ENCODE measurements at regions not wholly inside any gene's neighbourhood (a gene's known extent, or its start where the extent isn't known, plus 50 kb on each side); places are given as distances from the start of the nearest gene placed in this dataset.

DNA sequence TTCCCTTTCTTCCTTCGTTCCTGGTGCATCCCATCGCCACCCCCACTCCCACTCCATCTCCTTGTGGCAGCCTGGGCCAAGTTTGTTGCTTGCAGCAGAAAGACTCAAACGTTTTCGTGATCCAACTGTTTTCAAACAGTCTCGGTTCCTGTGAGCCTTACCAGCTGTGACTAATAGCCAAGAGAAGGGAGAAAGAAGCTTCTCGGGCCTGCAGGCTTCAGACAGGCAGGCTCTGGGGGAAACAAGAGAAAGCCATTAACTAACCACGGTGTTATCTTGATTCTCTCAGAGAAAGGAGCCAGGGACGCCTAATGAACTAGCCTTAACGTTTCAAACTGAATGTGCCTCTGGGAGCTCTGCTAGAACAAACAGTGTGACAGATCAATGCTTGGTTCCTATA is 742.0 kb downstream of the NR2F2 start:
- DNase-seq (ENCODE audit: low read depth in 2 of 2, low spot score in 1 of 2), result no peak

DNA sequence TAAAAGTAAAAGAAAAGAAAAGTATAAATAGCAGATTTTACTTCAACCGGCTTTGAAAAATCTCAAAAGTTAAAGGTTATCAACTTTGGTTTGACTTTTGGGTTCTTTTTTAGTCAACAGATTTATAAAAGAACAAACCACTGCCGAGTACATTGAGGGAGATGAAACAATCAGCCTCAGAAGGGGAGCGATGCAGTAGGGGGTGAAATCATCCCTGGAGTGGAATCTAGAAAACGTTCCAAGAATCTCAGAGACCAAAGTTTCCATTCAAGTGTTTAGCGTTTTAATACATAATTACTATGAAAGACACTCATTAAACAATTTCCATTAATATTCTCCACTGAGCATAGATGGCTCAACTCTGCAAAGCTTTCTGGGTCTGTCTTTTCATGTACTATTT is 745.5 kb downstream of the NR2F2 start:
- DNase-seq (ENCODE audit: low read depth in 2 of 2, low spot score in 1 of 2), result no peak

- DNase-seq (ENCODE audit: low read depth in 2 of 2, low spot score in 1 of 2), result no peak
Measured at GRCh38 chr15:97077975-97078374, 747.5 kb downstream of the NR2F2 start.

DNA sequence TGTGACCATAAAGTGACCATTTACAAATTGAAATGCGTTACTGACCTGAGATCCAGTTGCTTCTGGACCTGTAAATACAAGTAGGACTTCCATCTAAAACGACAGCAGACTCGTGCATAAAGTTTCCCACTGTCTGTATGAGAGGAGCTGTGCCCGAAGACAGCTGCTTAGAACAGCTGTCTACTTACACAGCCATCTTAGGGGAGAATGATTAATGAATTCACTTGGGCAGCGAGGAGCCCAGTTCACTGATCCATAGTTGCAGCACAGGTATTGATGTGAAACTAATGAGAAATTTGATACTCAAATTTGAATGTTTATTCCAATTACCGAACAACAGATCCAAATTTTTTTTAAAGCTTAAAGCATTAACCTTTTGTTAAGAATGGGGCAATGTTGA is 748.1 kb downstream of the NR2F2 start:
- no peak for DNase-seq (ENCODE audit: low read depth in 2 of 2, low spot score in 1 of 2)

GRCh38 chr15:97081666-97082226 is 751.2 kb downstream of the NR2F2 start:
- no peak for DNase-seq (ENCODE audit: low read depth in 2 of 2, low spot score in 1 of 2)

GRCh38 chr15:97082830-97083229 is 752.3 kb downstream of the NR2F2 start:
- DNase-seq (ENCODE audit: low read depth in 2 of 2, low spot score in 1 of 2), result no peak

- DNase-seq (ENCODE audit: low read depth in 2 of 2, low spot score in 1 of 2), result no peak
Measured at GRCh38 chr15:97084650-97085049, 754.1 kb downstream of the NR2F2 start.

- no peak for DNase-seq (ENCODE audit: low read depth in 2 of 2, low spot score in 1 of 2)
Measured at GRCh38 chr15:97085731-97086130, 755.2 kb downstream of the NR2F2 start.

DNA sequence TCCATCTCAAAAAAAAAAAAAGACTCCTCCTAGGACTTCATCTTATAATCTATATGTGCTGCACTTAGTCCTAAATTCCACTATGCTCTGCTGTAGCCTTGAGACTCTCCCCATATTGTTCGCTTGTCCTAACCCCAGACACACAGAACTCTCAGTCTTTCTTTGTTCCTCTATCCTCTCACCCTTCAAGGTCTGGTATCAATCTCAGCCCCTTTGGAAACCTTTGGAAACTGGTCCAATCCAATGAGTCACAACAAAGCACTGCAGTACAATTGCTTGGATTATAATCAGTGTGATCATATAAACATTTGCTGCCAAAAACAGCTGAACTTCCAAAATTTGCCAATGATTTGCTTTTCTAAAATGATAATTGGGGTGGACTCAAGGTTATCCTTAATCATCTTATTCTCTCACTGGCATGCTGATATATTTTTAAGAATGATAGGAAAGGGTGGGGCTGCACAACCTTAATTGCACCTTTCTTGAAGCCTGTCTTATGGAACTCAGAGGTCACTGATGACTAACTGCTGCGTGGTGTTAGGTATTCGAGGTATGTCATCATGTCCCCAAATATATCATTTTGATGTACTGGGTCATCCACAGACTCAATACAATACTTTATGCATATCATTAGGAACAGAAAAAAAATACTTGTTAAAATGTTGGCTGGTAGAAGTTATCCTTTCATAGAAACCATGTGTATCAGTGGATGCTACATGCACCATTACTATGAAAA is 756.7 kb downstream of the NR2F2 start:
- DNase-seq (ENCODE audit: low read depth in 2 of 2, low spot score in 1 of 2), result no peak

DNA sequence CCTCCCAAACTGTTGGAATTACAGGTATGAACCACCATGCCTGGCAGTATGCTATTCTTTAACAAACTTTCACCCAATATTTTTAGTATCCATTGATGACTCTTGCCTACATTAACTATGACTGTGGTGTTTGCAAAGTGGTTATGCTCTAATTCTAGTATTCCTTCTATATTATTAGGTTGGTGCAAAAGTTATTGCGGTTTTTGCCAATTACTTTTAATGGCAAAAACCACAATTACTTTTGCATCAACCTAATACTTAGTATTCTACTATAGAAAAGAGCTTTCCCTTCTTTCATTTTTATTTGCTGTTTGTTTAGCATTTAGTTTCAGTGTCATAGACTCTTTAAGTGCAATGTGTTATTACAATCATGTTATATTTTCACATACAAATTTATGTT is 760.6 kb downstream of the NR2F2 start:
- no peak for DNase-seq (ENCODE audit: low read depth in 2 of 2, low spot score in 1 of 2)

- DNase-seq (ENCODE audit: low read depth in 2 of 2, low spot score in 1 of 2), result no peak
Measured at GRCh38 chr15:97092656-97093055, 762.2 kb downstream of the NR2F2 start.

DNA sequence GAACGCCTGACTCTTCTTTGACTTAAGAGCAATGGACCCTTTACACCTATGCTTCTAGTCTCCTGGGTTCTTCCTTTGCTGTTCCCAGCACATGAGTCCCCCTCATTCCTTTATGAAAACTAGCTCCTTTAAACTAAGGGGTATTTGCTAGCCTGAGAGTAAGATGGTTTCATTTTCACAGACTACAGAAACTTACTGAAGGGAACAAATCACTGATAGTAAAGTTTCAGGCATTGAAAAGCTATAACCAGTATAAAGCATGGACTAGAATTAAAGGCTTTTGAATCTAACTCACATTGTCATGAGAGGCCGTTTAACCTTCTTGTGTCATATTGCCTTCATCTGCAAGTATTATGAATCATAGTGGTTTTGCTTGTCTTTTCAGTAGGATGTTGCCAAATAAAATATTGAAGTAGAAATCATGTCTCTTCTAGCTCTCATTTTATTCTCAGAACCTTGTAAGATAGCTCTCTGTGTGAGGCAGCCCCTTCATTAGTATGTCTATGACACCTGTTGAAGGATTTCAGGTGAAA is 765.9 kb downstream of the NR2F2 start:
- no peak for DNase-seq (ENCODE audit: low read depth in 2 of 2, low spot score in 1 of 2)

DNA sequence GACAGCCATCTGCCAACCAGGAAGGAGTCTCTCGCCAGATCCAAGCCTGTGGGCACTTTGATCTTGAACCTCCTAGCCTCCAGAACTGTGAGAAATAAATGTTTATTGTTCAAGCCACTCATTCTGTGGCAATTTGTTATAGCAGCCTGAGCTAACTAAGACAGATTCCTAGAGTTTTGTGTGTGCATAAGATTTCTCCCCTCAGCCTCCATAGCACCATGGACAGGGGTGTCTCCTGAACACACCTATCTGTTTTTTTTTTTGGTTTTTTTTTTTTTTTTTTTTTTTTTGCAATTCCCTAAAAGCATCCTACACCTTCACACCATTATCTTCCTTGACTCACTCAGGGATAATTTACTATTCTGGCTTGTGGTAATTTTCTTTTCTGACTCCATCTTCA is 768.5 kb downstream of the NR2F2 start:
- DNase-seq (ENCODE audit: low read depth in 2 of 2, low spot score in 1 of 2), result no peak

DNA sequence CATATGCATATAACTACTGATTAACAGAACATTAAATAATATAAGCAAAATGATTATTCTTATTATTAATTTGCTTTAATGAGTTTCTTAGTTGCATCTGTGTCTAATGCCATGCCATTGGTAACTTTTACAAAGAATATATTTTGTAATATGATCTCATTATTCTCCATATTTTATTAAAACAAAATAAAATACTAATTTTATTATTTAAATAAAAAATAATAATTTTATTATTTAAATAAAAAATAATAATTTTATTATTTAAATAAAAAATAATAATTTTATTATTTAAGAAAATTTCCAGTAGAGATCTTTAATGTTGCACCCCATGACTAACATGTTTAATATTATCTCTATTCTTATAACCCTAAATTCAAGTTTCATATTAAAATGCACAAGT is 771.1 kb downstream of the NR2F2 start:
- DNase-seq (ENCODE audit: low read depth in 2 of 2, low spot score in 1 of 2), result no peak

DNA sequence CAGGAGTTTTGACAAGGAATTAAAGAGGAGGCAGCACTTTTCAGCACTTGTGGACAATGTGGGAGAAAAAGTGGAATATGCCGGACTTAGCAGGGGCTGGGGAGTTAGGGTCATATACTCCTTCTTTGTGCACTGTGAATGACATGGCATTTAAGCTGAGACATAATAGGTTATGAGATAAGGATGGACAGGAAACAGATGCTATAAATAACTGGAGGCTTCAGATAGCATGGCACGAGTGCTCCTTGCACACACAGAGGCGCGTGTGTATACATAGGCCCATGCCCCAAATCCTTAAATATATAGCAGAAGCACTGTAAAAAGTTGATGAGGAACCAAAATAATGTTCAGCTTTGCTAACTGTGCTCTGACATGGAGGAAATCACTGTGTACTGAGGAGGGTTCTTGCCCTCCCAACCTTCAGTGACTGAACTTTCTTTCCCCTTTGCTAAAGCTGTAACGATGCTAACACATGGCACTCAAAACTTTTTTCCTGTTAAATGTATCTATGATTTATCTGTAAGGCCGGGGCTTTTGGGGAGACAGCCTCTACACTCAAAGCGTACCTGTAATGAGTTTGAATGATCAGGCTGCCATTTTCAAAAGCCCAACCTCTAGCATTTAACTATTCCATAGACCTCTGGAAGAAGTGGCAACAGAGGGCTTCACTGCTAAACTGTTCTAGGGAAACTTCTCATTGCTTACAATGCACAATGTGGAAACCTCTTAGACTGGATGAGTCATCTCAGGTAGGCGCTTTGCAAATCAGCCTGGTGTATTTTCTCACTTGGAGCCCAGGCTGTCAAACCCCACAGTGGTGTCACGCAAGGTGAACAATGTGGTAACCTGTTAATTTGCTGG is 784.6 kb downstream of the NR2F2 start:
- DNase-seq (ENCODE audit: low read depth in 2 of 2, low spot score in 1 of 2), result no peak

GRCh38 chr15:97115761-97116070 is 785.2 kb downstream of the NR2F2 start:
- no peak for DNase-seq (ENCODE audit: low read depth in 2 of 2, low spot score in 1 of 2)

GRCh38 chr15:97124790-97125189 is 794.3 kb downstream of the NR2F2 start:
- DNase-seq (ENCODE audit: low read depth in 2 of 2, low spot score in 1 of 2), result no peak

GRCh38 chr15:97126553-97127233 is 796.2 kb downstream of the NR2F2 start:
- no peak for DNase-seq (ENCODE audit: low read depth in 2 of 2, low spot score in 1 of 2)

DNA sequence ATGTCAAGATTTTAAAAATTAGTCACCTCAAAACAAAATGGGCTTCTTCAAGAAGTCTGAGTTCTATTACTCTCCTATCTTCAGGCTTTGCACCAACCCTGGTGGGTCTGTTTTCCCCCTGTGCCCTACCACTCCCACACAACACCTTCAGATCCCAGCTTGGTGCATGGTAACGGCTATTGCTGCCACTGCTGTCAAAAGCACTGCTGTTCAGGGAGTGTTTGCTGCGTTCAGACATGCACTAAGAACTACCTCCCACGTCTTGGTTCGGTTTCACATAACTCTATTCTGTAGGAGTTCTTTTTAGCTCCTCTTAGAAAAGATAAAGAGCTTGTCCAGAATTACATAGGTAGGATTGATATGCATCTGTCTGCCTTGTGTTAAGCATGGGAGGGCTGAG is 799.2 kb downstream of the NR2F2 start:
- DNase-seq (ENCODE audit: low read depth in 2 of 2, low spot score in 1 of 2), result no peak

GRCh38 chr15:97140216-97140615 is 809.7 kb downstream of the NR2F2 start:
- no peak for DNase-seq (ENCODE audit: low read depth in 2 of 2, low spot score in 1 of 2)

- DNase-seq (ENCODE audit: low read depth in 2 of 2, low spot score in 1 of 2), result no peak
Measured at GRCh38 chr15:97141360-97141759, 810.9 kb downstream of the NR2F2 start.

DNA sequence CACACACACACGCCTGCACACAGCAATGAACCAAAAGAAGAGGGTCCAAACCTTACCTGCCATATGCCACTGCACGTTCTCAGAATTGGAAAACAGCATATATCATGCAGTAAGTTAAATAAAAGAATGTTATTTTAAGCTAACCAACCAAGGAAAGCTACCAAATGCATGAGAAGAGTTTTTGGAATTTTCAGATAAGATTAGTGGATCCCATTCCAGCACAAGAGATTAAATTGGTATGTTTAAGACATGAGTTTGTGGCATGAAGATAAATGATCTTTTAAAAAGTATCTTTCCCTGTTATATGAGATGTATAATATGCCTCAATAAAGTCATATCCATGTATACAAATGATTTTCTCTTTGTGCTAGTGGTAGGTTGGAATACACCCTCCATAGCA is 811.4 kb downstream of the NR2F2 start:
- DNase-seq (ENCODE audit: low read depth in 2 of 2, low spot score in 1 of 2), result no peak
